Osteocyte (in vitro differentiated cells): ENCODE measurements at regions not wholly inside any gene's neighbourhood (a gene's known extent, or its start where the extent isn't known, plus 50 kb on each side); places are given as distances from the start of the nearest gene placed in this dataset.
"Not testable (repeated sequence)": the region's sequence is repeated elsewhere in the genome, so short reads cannot be mapped to it uniquely, and the experiment has no call there.

Experiments used
- DNase-seq: peaks from one replicate; pipeline ENCODE4 v3.0.0; 2021; ENCODE audit warnings: mixed read lengths; ENCODE audit not compliant: unreplicated experiment; ENCODE audit errors: extremely low spot score
- H3K27ac Mint-ChIP-seq: one replicate; pipeline ENCODE4 v1.8.0; 2021; ENCODE audit warnings: mild to moderate bottlenecking, mixed read lengths; ENCODE audit not compliant: unreplicated experiment
- H3K27me3 Mint-ChIP-seq: one replicate; pipeline ENCODE4 v1.8.0; 2021; ENCODE audit warnings: mixed read lengths; ENCODE audit not compliant: unreplicated experiment
- H3K36me3 Mint-ChIP-seq: one replicate; pipeline ENCODE4 v1.8.0; 2021; ENCODE audit warnings: mixed read lengths; ENCODE audit not compliant: unreplicated experiment
- H3K4me1 Mint-ChIP-seq: one replicate; pipeline ENCODE4 v1.8.0; 2021; ENCODE audit warnings: mixed read lengths; ENCODE audit not compliant: unreplicated experiment
- H3K4me3 Mint-ChIP-seq: one replicate; pipeline ENCODE4 v1.8.0; 2021; ENCODE audit warnings: mild to moderate bottlenecking, moderate library complexity, mixed read lengths; ENCODE audit not compliant: unreplicated experiment
- H3K9me3 Mint-ChIP-seq: one replicate; pipeline ENCODE4 v1.8.0; 2021; ENCODE audit warnings: mixed read lengths; ENCODE audit not compliant: unreplicated experiment
- CTCF ChIP-seq: fragments of 200-600 bp; sonication (generic); IDR thresholded peaks from 2 replicates; pipeline ENCODE4 v1.5.0; 2021; ENCODE audit warnings: antibody characterized with exemption, mild to moderate bottlenecking, moderate library complexity

GRCh38 chr1:121515235-121515634, 330.5 kb downstream of the SRGAP2C start:
- H3K9me3 Mint-ChIP-seq, result no peaks in the 10 kb centered on the region
- H3K27ac Mint-ChIP-seq, result no peak overlapping the region
- H3K27me3 Mint-ChIP-seq, result peaks cover 17% of the 10 kb centered on the region
- H3K36me3 Mint-ChIP-seq, result no peaks in the 10 kb centered on the region
- peaks cover 7% of the 10 kb centered on the region for H3K4me1 Mint-ChIP-seq
- TF ChIP-seq CTCF, result no peak
- no peak overlapping the region for H3K4me3 Mint-ChIP-seq
- no peak for DNase-seq

GRCh38 chr1:121516234-121516967, 331.6 kb downstream of the SRGAP2C start:
- peaks cover 23% of the 10 kb centered on the region for H3K27me3 Mint-ChIP-seq
- no peaks in the 10 kb centered on the region for H3K36me3 Mint-ChIP-seq
- peaks cover 7% of the 10 kb centered on the region for H3K4me1 Mint-ChIP-seq
- H3K4me3 Mint-ChIP-seq, result no peak overlapping the region
- DNase-seq, result no peak
- H3K9me3 Mint-ChIP-seq, result no peaks in the 10 kb centered on the region
- TF ChIP-seq CTCF, result no peak
- no peak overlapping the region for H3K27ac Mint-ChIP-seq

DNA sequence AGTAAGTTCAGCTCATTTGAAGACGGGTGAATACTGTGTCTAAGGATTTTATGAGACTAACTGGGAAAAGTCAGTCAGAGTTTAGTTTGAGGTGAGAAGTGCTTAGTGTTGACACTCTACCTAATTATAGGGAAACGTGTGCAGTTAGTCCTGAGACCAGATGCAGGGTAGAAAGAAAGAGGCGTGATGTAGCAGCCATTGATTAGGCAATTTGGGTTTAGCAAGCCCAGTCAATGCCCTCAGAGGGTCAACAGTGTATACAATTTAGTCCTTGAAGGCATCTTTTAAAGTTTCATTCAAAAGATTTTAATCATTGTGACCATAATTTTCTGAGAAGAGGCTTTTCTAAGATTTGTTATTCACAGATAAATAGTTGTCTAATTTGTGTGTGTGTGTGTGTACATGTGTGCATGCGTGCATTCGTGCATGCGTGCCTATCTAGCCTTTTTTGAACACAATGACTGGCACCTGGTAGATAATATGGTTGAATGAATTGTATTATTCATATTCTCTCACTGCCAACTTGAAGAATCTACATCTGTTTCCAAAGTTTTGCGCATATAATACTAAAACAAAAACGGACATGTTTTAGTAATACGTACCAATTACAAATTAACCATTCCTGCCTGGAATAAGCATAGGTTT, 332.9 kb downstream of the SRGAP2C start:
- no peaks in the 10 kb centered on the region for H3K36me3 Mint-ChIP-seq
- no peak for DNase-seq
- H3K4me3 Mint-ChIP-seq, result no peak overlapping the region
- H3K4me1 Mint-ChIP-seq, result peaks cover 7% of the 10 kb centered on the region
- H3K9me3 Mint-ChIP-seq, result no peaks in the 10 kb centered on the region
- peaks cover 27% of the 10 kb centered on the region for H3K27me3 Mint-ChIP-seq
- no peak overlapping the region for H3K27ac Mint-ChIP-seq
- no peak for TF ChIP-seq CTCF

GRCh38 chr1:121518726-121519041, 333.9 kb downstream of the SRGAP2C start:
- Mint-ChIP-seq H3K9me3 (no peaks in the 10 kb centered on the region), H3K27me3 (peaks cover 27% of the 10 kb centered on the region), H3K27ac (no peak overlapping the region), H3K4me1 (peaks cover 7% of the 10 kb centered on the region), H3K36me3 (no peaks in the 10 kb centered on the region), H3K4me3 (peak overlapping the region; percentile 72)
- no peak for DNase-seq
- TF ChIP-seq CTCF, result no peak

- H3K36me3 Mint-ChIP-seq, result no peaks in the 10 kb centered on the region
- H3K27me3 Mint-ChIP-seq, result peaks cover 27% of the 10 kb centered on the region
- no peak for TF ChIP-seq CTCF
- H3K27ac Mint-ChIP-seq, result no peak overlapping the region
- H3K4me1 Mint-ChIP-seq, result peaks cover 7% of the 10 kb centered on the region
- H3K4me3 Mint-ChIP-seq, result peak overlapping the region; percentile 72
- no peak for DNase-seq
- H3K9me3 Mint-ChIP-seq, result no peaks in the 10 kb centered on the region
Measured at GRCh38 chr1:121519042-121519755, 334.4 kb downstream of the SRGAP2C start.

DNA sequence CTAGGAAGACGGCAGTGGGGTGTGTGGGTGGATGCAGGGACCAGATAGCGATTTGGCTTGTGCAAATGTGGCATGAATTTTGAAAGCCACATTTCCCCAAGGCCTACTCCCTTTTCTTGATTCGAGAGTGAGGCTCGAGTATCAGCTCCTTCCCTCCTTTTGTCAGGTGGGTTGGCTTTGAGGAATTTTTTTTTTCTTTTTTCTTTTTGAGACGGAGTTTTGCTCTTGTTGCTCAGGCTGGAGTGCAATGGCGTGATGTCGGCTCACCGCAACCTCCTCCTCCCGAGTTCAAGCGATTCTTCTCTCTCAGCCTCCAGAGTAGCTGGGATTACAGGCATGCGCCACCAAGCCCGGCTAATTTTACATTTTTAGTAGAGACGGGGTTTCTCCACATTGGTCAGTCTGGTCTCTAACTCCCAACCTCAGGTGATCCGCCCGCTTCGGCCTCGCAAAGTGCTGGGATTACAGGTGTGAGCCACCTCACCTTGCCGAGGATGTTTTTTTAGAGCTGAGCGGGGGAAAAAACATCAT, 335.0 kb downstream of the SRGAP2C start:
- not testable (repeated sequence) for H3K4me1 Mint-ChIP-seq, H3K36me3 Mint-ChIP-seq, DNase-seq, H3K27ac Mint-ChIP-seq, H3K9me3 Mint-ChIP-seq
- Mint-ChIP-seq H3K27me3 (peaks cover 29% of the 10 kb centered on the region), H3K4me3 (peak overlapping the region; percentile 72)
